ENCODE measurements at regions not wholly inside any gene's neighbourhood (a gene's known extent, or its start where the extent isn't known, plus 50 kb on each side); places are given as distances from the start of the nearest gene placed in this dataset.

GRCh38 chr18:66334534-66334933 lies 269.4 kb downstream of the CDH19 start:
- TF ChIP-seq STAT3 (IDR thresholded peaks at IDR 0.05; ENCODE audit: low read depth, low read length) (no peak), MAX (IDR thresholded peaks at IDR 0.05; ENCODE audit: low read depth, low read length) (no peak), CTCF (IDR thresholded peaks at IDR 0.05 in 2 of 3, conservative IDR thresholded peaks at IDR 0.05 in 1 of 3; ENCODE audit: control insufficient read depth in 2 of 3, extremely low read depth in 1 of 3, insufficient read depth in 1 of 3, low read depth in 3 of 3, low read length in 3 of 3) (no peak), ZZZ3 (IDR thresholded peaks at IDR 0.05; ENCODE audit: control insufficient read depth, insufficient read length, low read depth) (no peak), POLR2A (IDR thresholded peaks at IDR 0.05; ENCODE audit: low read depth, low read length) (no peak), KDM1A (IDR thresholded peaks at IDR 0.05; ENCODE audit: borderline replicate concordance) (no peak), REST (IDR thresholded peaks at IDR 0.05; ENCODE audit: low read depth, low read length) (no peak), POLR2AphosphoS5 (IDR thresholded peaks at IDR 0.05; ENCODE audit: low read length) (no peak), NFYB (IDR thresholded peaks at IDR 0.05; ENCODE audit: insufficient read depth, low read depth, low read length) (no peak), PAX8 (IDR thresholded peaks at IDR 0.05) (no peak), HSF1 (IDR thresholded peaks at IDR 0.05; ENCODE audit: low read depth, low read length) (no peak), CEBPB (IDR thresholded peaks at IDR 0.05; ENCODE audit: borderline replicate concordance in 1 of 2, low read depth in 2 of 2, low read length in 2 of 2) (no peak), SRF (IDR thresholded peaks at IDR 0.05; ENCODE audit: low read depth in 2 of 2, low read length in 2 of 2) (no peak)
